SU-DHL-6 (cell line): ENCODE measurements at regions not wholly inside any gene's neighbourhood (a gene's known extent, or its start where the extent isn't known, plus 50 kb on each side); places are given as distances from the start of the nearest gene placed in this dataset.

Experiments used
- H2AFZ ChIP-seq: fragments of 200-600 bp; sonication (generic); 2 replicates; pipeline ENCODE4 v1.6.1; 2014; ENCODE audit warnings: low read depth, mild to moderate bottlenecking, moderate library complexity, mixed read lengths, antibody characterized with exemption, low read length; ENCODE audit not compliant: severe bottlenecking
- H3F3A ChIP-seq: fragments of 200-600 bp; shearing (Covaris generic); 2 replicates; pipeline ENCODE4 v1.6.0; 2016; ENCODE audit warnings: antibody characterized with exemption, mild to moderate bottlenecking; ENCODE audit not compliant: insufficient read depth
- H3K27ac ChIP-seq: fragments of 200-600 bp; sonication (generic); 2 replicates; pipeline ENCODE4 v1.5.1; 2016; ENCODE audit warnings: low read depth, mild to moderate bottlenecking, low read length, moderate library complexity, mixed read lengths
- H3K27me3 ChIP-seq: fragments of 200-600 bp; sonication (generic), shearing (Covaris generic); 2 replicates; pipeline ENCODE4 v1.6.0; 2014; ENCODE audit warnings: mild to moderate bottlenecking, low read length
- H3K36me3 ChIP-seq: fragments of 200-600 bp; sonication (generic); 2 replicates; pipeline ENCODE4 v1.6.1; 2014; ENCODE audit warnings: mild to moderate bottlenecking, low read length, mixed read lengths
- H3K4me2 ChIP-seq: fragments of 300-600, 200-600 bp; shearing (Covaris generic), sonication (generic); 2 replicates; pipeline ENCODE4 v1.6.0; 2014; ENCODE audit warnings: low read length, low read depth, mild to moderate bottlenecking; ENCODE audit not compliant: poor library complexity, severe bottlenecking
- H3K4me3 ChIP-seq: fragments of 200-600 bp; sonication (generic); 2 replicates; pipeline ENCODE4 v1.5.1; 2014; ENCODE audit warnings: antibody characterized with exemption, low read length, mild to moderate bottlenecking, mixed read lengths; ENCODE audit not compliant: insufficient read depth, poor library complexity, severe bottlenecking
- H3K79me2 ChIP-seq: fragments of 200-600 bp; sonication (generic); 2 replicates; pipeline ENCODE4 v1.6.1; 2014; ENCODE audit warnings: mild to moderate bottlenecking, low read length, moderate library complexity; ENCODE audit not compliant: insufficient read depth
- H3K9ac ChIP-seq: fragments of 200-600 bp; sonication (generic); 2 replicates; pipeline ENCODE4 v1.7.0; 2014; ENCODE audit warnings: mild to moderate bottlenecking, low read length
- H3K9me2 ChIP-seq: fragments of 200-600 bp; sonication (generic); replicated peaks from 2 replicates; pipeline ENCODE4 v1.6.1; 2014; ENCODE audit warnings: low read length; ENCODE audit not compliant: insufficient read depth
- H3K9me3 ChIP-seq: fragments of 200-600 bp; sonication (generic); 2 replicates; pipeline ENCODE4 v1.6.1; 2014; ENCODE audit warnings: low read length, mixed read lengths; ENCODE audit not compliant: insufficient read depth
- H4K20me1 ChIP-seq: fragments of 200-600 bp; sonication (generic); 2 replicates; pipeline ENCODE4 v1.6.1; 2014; ENCODE audit warnings: low read depth, mild to moderate bottlenecking, antibody characterized with exemption, low read length, moderate library complexity, mixed read lengths
- CTCF ChIP-seq: fragments of 200-600 bp; sonication (generic); IDR thresholded peaks from one replicate; pipeline ENCODE4 v1.5.1; 2017; ENCODE audit warnings: antibody characterized with exemption, mild to moderate bottlenecking, low read length, moderate library complexity; ENCODE audit not compliant: insufficient read depth, poor library complexity, severe bottlenecking
- EZH2phosphoT487 ChIP-seq: fragments of 200-600 bp; sonication (generic), shearing (Covaris generic); conservative IDR thresholded peaks from 2 replicates; pipeline ENCODE4 v1.6.1; 2018; ENCODE audit warnings: mild to moderate bottlenecking, antibody characterized with exemption, low read length, moderate library complexity, mixed read lengths

GRCh38 chr6:108777536-108777935 is 70.7 kb upstream of the ARMC2 start:
- Histone ChIP-seq H2AFZ (no peak overlapping the region), H3K4me2 (no peak overlapping the region), H3K79me2 (no peaks in the 10 kb centered on the region), H4K20me1 (no peaks in the 10 kb centered on the region), H3K9me3 (no peaks in the 10 kb centered on the region), H3K27ac (no peak overlapping the region), H3K9ac (no peak overlapping the region), H3K4me3 (no peak overlapping the region), H3F3A (no peaks in the 10 kb centered on the region), H3K36me3 (no peaks in the 10 kb centered on the region), H3K27me3 (no peaks in the 10 kb centered on the region), H3K9me2 (no peaks in the 10 kb centered on the region)
- TF ChIP-seq CTCF = no peak
- TF ChIP-seq EZH2phosphoT487 = no peak

GRCh38 chr6:108778421-108779186 is 69.6 kb upstream of the ARMC2 start:
- no peak overlapping the region for H3K27ac ChIP-seq
- H3K27me3 ChIP-seq = no peaks in the 10 kb centered on the region
- no peaks in the 10 kb centered on the region for H3F3A ChIP-seq
- no peak overlapping the region for H3K4me2 ChIP-seq
- H3K9me2 ChIP-seq = no peaks in the 10 kb centered on the region
- H3K9ac ChIP-seq = no peak overlapping the region
- no peaks in the 10 kb centered on the region for H3K9me3 ChIP-seq
- H3K79me2 ChIP-seq = no peaks in the 10 kb centered on the region
- no peaks in the 10 kb centered on the region for H3K36me3 ChIP-seq
- no peaks in the 10 kb centered on the region for H4K20me1 ChIP-seq
- H3K4me3 ChIP-seq = no peak overlapping the region
- H2AFZ ChIP-seq = no peak overlapping the region
- no peak for TF ChIP-seq CTCF
- no peak for TF ChIP-seq EZH2phosphoT487

DNA sequence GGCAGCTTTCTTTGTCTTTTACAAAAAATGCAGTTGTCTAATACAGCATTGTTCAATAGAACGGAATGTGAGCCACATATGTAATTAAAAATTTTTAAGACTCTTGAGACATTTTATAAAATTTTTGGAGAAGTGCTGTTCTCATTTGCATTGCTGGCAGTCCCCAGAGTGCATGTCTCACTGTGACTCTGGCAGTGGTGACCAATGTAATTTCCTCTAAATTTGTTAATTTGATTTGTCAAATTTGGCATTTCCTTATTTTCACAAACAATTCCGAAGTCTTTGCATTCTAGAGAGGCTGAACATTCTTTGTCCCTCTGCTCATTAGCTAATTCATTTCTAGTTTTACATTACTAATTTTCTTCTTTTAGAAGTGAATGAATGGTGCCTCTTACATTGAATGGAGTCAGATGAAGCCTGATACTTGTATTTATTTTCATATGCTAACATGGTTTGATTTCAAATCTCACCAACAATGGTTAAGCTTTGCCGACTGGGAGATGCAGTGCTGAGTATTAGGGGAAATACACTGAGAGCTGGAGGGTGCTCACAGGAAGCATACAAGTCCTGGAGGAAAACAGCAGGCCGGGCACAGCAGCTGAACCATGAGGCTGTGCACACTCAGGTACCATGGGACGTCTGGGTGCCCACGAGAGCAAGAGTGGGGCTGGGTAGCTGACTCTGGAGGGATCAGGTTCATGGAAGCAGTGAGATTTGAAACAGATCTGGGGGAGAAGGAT is 68.5 kb upstream of the ARMC2 start:
- no peaks in the 10 kb centered on the region for H3K9me3 ChIP-seq
- H3K4me3 ChIP-seq = no peak overlapping the region
- no peaks in the 10 kb centered on the region for H3K36me3 ChIP-seq
- no peak overlapping the region for H3K27ac ChIP-seq
- no peak for TF ChIP-seq EZH2phosphoT487
- TF ChIP-seq CTCF = no peak
- no peak overlapping the region for H3K9ac ChIP-seq
- H3K4me2 ChIP-seq = no peak overlapping the region
- H4K20me1 ChIP-seq = no peaks in the 10 kb centered on the region
- H3K27me3 ChIP-seq = no peaks in the 10 kb centered on the region
- H3K9me2 ChIP-seq = no peaks in the 10 kb centered on the region
- no peak overlapping the region for H2AFZ ChIP-seq
- no peaks in the 10 kb centered on the region for H3K79me2 ChIP-seq
- no peaks in the 10 kb centered on the region for H3F3A ChIP-seq
